ENCODE measurements at regions not wholly inside any gene's neighbourhood (a gene's known extent, or its start where the extent isn't known, plus 50 kb on each side); places are given as distances from the start of the nearest gene placed in this dataset.
"Not testable (repeated sequence)": the region's sequence is repeated elsewhere in the genome, so short reads cannot be mapped to it uniquely, and the experiment has no call there.

DNA sequence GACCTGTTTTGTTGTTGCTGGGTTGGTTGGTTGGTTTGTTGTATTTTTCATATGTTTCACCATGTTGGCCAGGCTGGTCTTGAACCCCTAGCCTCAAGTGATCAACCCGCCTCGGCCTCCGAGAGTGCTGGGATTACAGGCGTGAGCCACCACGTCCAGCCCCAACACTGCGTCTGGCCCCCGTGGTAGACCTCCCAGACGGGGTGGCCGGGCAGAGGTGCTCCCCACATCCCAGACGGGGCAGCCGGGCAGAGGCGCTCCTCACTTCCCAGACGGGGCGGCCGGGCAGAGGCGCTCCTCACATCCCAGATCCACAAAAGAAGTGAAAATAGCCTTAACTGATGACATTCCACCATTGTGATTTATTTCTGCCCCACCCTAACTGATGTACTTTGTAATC lies 76.2 kb upstream of the PABPC3 start:
- H3K27ac ChIP-seq (ENCODE audit: low read depth, low read length); H3K4me3 ChIP-seq (ENCODE audit: low read depth in 1 of 2, low read length in 2 of 2); H3K9ac ChIP-seq (ENCODE audit: low read length); H3K36me3 ChIP-seq (ENCODE audit: insufficient read depth, low read length); H3K9me3 ChIP-seq (ENCODE audit: low read length); H3K4me1 ChIP-seq (ENCODE audit: insufficient read depth, low read length): not testable (repeated sequence)
- H3K27me3 ChIP-seq (ENCODE audit: control insufficient read depth in 1 of 2, insufficient read depth in 2 of 2, low read length in 2 of 2) = peaks cover 0 to 16% of the 10 kb centered on the region in 2 donors

GRCh38 chr13:25024175-25024574 lies 71.8 kb upstream of the PABPC3 start:
- peaks cover 0 to under 1% of the 10 kb centered on the region in 2 donors for H3K27me3 ChIP-seq (ENCODE audit: control insufficient read depth in 1 of 2, insufficient read depth in 2 of 2, low read length in 2 of 2)
- H3K36me3 ChIP-seq (ENCODE audit: insufficient read depth, low read length) = no peaks in the 10 kb centered on the region
- H3K9ac ChIP-seq (ENCODE audit: low read length) = no peak overlapping the region
- no peaks in the 10 kb centered on the region for H3K9me3 ChIP-seq (ENCODE audit: low read length)
- no peak overlapping the region for H3K4me3 ChIP-seq (ENCODE audit: low read depth in 1 of 2, low read length in 2 of 2)
- no peak overlapping the region for H3K27ac ChIP-seq (ENCODE audit: low read depth, low read length)
- H3K4me1 ChIP-seq (ENCODE audit: insufficient read depth, low read length) = no peaks in the 10 kb centered on the region

DNA sequence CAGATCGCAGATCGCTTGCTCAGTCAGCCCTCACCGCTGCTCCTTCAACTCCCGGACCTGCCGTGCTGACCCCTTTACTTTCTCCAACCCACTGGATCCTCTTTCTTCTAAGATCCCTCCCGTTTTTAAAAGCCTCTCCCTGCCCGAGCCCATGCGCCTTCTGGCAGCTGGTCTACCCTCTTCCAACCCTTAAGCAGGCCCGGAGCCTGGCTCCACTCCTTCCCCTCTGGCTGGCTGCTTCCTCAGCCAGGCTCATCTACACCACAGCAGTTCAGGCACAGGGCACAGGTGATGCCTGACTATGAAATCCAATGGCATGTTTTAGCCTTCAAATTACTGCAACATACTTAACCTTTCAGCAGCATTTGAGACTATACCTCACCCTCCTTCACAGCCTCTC lies 63.8 kb upstream of the PABPC3 start:
- no peaks in the 10 kb centered on the region for H3K27me3 ChIP-seq (ENCODE audit: control insufficient read depth in 1 of 2, insufficient read depth in 2 of 2, low read length in 2 of 2)
- no peaks in the 10 kb centered on the region for H3K36me3 ChIP-seq (ENCODE audit: insufficient read depth, low read length)
- no peak overlapping the region for H3K4me3 ChIP-seq (ENCODE audit: low read depth in 1 of 2, low read length in 2 of 2)
- H3K27ac ChIP-seq (ENCODE audit: low read depth, low read length) = no peak overlapping the region
- no peak overlapping the region for H3K9ac ChIP-seq (ENCODE audit: low read length)
- no peaks in the 10 kb centered on the region for H3K9me3 ChIP-seq (ENCODE audit: low read length)
- H3K4me1 ChIP-seq (ENCODE audit: insufficient read depth, low read length) = no peaks in the 10 kb centered on the region

DNA sequence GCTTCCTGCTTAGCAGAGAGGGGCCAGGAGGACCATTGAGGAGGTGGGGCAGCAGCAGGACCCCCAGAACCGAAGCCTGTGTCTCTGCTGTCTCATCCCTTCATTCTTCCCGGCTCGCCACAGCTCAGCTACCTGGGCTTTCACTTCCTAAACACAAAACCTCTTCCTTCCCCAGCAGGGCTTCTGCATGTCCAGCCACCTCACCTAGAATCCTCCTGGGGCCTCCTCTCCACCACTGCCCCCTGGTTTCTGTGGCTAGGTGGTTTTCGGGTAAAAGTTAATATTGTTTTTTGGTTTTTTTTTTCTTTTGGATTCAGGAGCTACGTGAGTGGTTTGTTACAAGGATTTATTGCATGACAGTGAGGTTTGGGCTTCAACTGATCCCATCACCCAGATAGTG lies 61.8 kb upstream of the PABPC3 start:
- Histone ChIP-seq H3K9ac (ENCODE audit: low read length) (no peak overlapping the region), H3K9me3 (ENCODE audit: low read length) (no peaks in the 10 kb centered on the region), H3K27ac (ENCODE audit: low read depth, low read length) (no peak overlapping the region), H3K4me1 (ENCODE audit: insufficient read depth, low read length) (no peaks in the 10 kb centered on the region), H3K36me3 (ENCODE audit: insufficient read depth, low read length) (no peaks in the 10 kb centered on the region), H3K4me3 (ENCODE audit: low read depth in 1 of 2, low read length in 2 of 2) (no peak overlapping the region), H3K27me3 (ENCODE audit: control insufficient read depth in 1 of 2, insufficient read depth in 2 of 2, low read length in 2 of 2) (no peaks in the 10 kb centered on the region)

DNA sequence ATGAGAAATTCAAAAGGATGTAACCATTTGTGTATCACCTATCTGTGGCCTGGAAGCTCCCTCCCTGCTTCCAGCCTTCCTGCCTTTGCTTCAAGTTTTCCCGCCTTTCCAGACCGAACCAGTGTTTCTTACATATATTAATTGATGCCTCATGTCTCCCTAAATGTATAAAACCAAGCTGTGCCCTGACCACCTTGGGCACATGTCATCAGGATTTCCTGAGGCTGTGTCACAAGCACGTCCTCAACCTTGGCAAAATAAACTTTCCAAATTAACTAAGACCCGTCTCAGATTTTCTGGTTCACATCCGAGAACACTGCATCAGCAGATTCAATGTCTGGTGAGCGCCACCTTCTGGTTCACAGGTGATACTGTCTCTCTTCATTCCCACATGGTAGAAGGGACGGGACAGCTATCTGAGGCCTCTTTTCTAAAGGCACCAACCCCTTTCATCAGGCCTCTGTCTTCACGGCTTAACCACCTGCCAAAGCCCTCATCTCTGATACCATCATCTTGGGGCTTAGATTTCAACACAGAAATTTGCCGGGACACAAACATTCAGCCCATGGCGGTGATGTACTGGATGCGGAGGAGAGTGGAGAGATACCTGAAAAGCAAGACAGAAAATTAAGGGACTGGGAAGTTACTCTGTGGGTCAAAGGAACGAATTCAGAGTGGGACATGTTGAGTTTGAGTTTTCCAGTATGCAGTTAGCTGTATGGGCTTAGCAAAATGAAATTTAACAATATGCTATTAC lies 58.7 kb upstream of the PABPC3 start:
- H3K27me3 ChIP-seq (ENCODE audit: control insufficient read depth in 1 of 2, insufficient read depth in 2 of 2, low read length in 2 of 2) = no peaks in the 10 kb centered on the region

DNA sequence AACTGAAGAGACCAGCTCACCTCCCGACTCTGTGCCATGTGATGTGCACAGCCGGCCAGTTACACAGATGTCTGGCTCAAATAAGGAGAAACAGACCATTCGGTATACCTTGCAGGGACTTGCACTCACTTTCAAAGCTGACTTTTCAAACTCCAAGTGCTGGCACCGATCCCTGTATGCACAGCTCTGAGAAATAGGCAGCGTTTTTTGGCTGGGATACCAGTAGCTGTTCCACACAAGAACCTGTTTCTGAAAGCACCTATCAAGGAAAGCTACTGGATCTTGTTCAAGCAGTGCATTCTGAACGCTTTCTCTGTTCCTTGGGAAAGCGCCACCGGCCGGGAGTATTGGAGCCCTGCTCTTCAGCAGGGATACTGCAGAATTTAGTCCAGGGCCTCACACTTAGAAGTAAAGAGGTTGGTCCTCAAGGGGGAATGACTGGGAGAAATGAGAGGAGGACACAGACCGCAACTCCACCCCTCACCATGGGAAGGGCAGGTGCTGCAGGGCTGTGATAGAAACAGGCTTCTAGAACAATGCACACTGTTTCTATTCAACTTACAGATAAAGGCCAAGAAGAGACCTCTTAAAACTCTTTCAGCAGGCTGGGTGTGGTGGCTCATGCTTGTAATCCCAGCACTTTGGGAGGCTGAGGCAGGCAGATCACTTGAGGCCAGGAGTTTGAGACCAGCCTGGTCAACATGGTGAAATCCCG lies 53.6 kb upstream of the PABPC3 start:
- Histone ChIP-seq H3K9me3 (ENCODE audit: low read length) (no peaks in the 10 kb centered on the region), H3K27me3 (ENCODE audit: control insufficient read depth in 1 of 2, insufficient read depth in 2 of 2, low read length in 2 of 2) (peaks cover 0 to 16% of the 10 kb centered on the region in 2 donors), H3K36me3 (ENCODE audit: insufficient read depth, low read length) (no peaks in the 10 kb centered on the region), H3K4me3 (ENCODE audit: low read depth in 1 of 2, low read length in 2 of 2) (no peak overlapping the region), H3K27ac (ENCODE audit: low read depth, low read length) (no peak overlapping the region), H3K9ac (ENCODE audit: low read length) (no peak overlapping the region), H3K4me1 (ENCODE audit: insufficient read depth, low read length) (no peaks in the 10 kb centered on the region)

More for the DNA sequence above, 58.7 kb upstream of the PABPC3 start:
- H3K27ac ChIP-seq (ENCODE audit: low read depth, low read length) = no peak overlapping the region
- H3K9ac ChIP-seq (ENCODE audit: low read length) = no peak overlapping the region
- H3K4me3 ChIP-seq (ENCODE audit: low read depth in 1 of 2, low read length in 2 of 2) = no peak overlapping the region
- no peaks in the 10 kb centered on the region for H3K36me3 ChIP-seq (ENCODE audit: insufficient read depth, low read length)
- no peaks in the 10 kb centered on the region for H3K4me1 ChIP-seq (ENCODE audit: insufficient read depth, low read length)
- H3K9me3 ChIP-seq (ENCODE audit: low read length) = no peaks in the 10 kb centered on the region

DNA sequence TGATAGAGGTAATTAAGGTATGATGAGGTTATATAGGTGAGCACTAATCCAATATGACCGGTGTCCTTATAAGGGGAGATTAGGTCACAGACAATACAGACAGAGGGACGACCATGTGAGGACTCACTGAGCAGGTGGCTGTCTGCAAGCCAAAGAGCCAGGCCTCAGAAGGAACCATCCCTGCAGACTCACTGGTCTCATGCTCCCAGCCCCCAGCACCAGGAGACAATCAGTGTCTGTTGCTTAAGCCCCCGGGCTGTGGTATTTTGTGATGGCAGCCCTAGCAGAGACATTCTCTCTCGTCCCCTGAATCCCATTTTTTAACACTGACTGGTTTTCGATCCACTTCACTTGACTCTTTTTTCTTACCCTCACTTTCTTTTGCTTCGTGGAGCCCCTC lies 51.9 kb upstream of the PABPC3 start:
- H3K27ac ChIP-seq (ENCODE audit: low read depth, low read length) = no peak overlapping the region
- H3K4me1 ChIP-seq (ENCODE audit: insufficient read depth, low read length) = no peaks in the 10 kb centered on the region
- no peaks in the 10 kb centered on the region for H3K36me3 ChIP-seq (ENCODE audit: insufficient read depth, low read length)
- no peak overlapping the region for H3K9ac ChIP-seq (ENCODE audit: low read length)
- peaks cover 4 to 29% of the 10 kb centered on the region in 2 donors for H3K27me3 ChIP-seq (ENCODE audit: control insufficient read depth in 1 of 2, insufficient read depth in 2 of 2, low read length in 2 of 2)
- H3K4me3 ChIP-seq (ENCODE audit: low read depth in 1 of 2, low read length in 2 of 2) = no peak overlapping the region
- no peaks in the 10 kb centered on the region for H3K9me3 ChIP-seq (ENCODE audit: low read length)
